Heart left ventricle (tissue), 16 donors: ENCODE measurements at regions not wholly inside any gene's neighbourhood (a gene's known extent, or its start where the extent isn't known, plus 50 kb on each side); places are given as distances from the start of the nearest gene placed in this dataset.

Experiments used
- ATAC-seq, 4 donors: fragments of 200-7000 bp; cut with Tn5 transposase; one replicate each; pipeline ENCODE4 v1.9.1; 2020 to 2022; ENCODE audit warnings: moderate library complexity in 4 of 4, mild to moderate bottlenecking in 3 of 4, moderate number of reproducible peaks in 1 of 4
- DNase-seq, 5 donors: peaks; one replicate each; pipeline ENCODE4 v3.0.0-alpha.2; 2020
- H3K27ac ChIP-seq, 12 donors: fragments of 200-600 bp; sonication (generic) in 4 of 12; one replicate each; pipeline versions ENCODE4 v1.5.0 to v1.8.0; 2016 to 2022; ENCODE audit warnings: mild to moderate bottlenecking in 2 of 12
- H3K27me3 ChIP-seq, 9 donors: fragments of 200-600 bp; sonication (generic) in 2 of 9; one replicate each; pipeline versions ENCODE4 v1.5.1 to v1.8.0; 2016 to 2022; ENCODE audit warnings: mild to moderate bottlenecking in 3 of 9
- H3K36me3 ChIP-seq, 9 donors: fragments of 200-600 bp; sonication (generic) in 2 of 9; one replicate each; pipeline versions ENCODE4 v1.5.0 to v1.8.0; 2018 to 2022; ENCODE audit warnings: mild to moderate bottlenecking in 2 of 9
- H3K4me1 ChIP-seq, 12 donors: fragments of 200-600 bp; sonication (generic) in 4 of 12; one replicate each; pipeline versions ENCODE4 v1.5.0 to v1.8.0; 2016 to 2022; ENCODE audit warnings: mild to moderate bottlenecking in 3 of 12
- H3K4me3 ChIP-seq, 12 donors: fragments of 200-600 bp; sonication (generic) in 4 of 12; one replicate each; pipeline versions ENCODE4 v1.5.0 to v1.8.0; 2017 to 2022; ENCODE audit warnings: mild to moderate bottlenecking in 9 of 12, moderate library complexity in 4 of 12
- H3K9me3 ChIP-seq, 12 donors: fragments of 200-600 bp; sonication (generic) in 4 of 12; one replicate each; pipeline versions ENCODE4 v1.5.0 to v1.8.0; 2016 to 2022; ENCODE audit warnings: mild to moderate bottlenecking in 1 of 12
- POLR2A ChIP-seq, 2 donors: fragments of 450-650 bp; IDR thresholded peaks; one replicate each; pipeline ENCODE4 v1.6.1; 2017; ENCODE audit warnings: antibody characterized with exemption in 2 of 2, mild to moderate bottlenecking in 2 of 2, moderate library complexity in 2 of 2
- WGBS, 4 donors: extraction: QIAGEN DNeasy Blood & Tissue Kit in 2 of 4; methylation state at CpG; one replicate each; pipeline versions ENCODE4 v1.1.5 to v1.1.7; 2013 to 2018; 5-methylcytosine and 5-hydroxymethylcytosine counted together
- intact Hi-C, 10 donors: fragments of 100-400 bp; cut with DNase I; formaldehyde crosslinking; loops; one replicate each; pipeline versions ENCODE4 v1.11.1 to v1.14.2; 2022
- TF ChIP-seq, protein P1 (sequence below), 12 donors: fragments of 200-600 bp; sonication (generic) in 4 of 12; IDR thresholded peaks; one replicate each; pipeline versions ENCODE4 v1.5.0 to v1.8.0; 2018 to 2022; ENCODE audit warnings: antibody characterized with exemption in 12 of 12, mild to moderate bottlenecking in 5 of 12
- donor health status: ischemic (EF 13 %, LVEDD 7.1; RV severe dilation, severe dysfunction).
- donor health status: healthy with polysubstance abuse.
- donor health status: DM: no; HTN: yes; CAD: no.
- donor health status: DM: no; HTN: no; CAD: no.
- donor health status: ischemic (EF 25% LVEDD 6.9; RV normal size, moderate dysfunction).
- donor health status: ischemic (EF 25% LVEDD 5.7; RV mildly dilated, moderate dysfunction).
- donor health status: healthy.
- donor health status: DM: yes; HTN: yes; CAD: no.
- donor health status: ischemic (EF 35%, LVEDD 5.7; RV mildly dilated, moderate dysfunction).
- donor health status: nonischemic (EF 11% LVEDD 7.7; RV severe dilation, severe dysfunction).
- donor health status: DM: yes; HTN: yes; CAD: no.
- donor health status: PGD.
- donor health status: ischemic (EF 29% LVEDD 5.4; RV normal size, mild dysfunction).
- donor health status: nonischemic (EF 23%, LVEDD 6.1; RV moderate dilation, normal function).

DNA sequence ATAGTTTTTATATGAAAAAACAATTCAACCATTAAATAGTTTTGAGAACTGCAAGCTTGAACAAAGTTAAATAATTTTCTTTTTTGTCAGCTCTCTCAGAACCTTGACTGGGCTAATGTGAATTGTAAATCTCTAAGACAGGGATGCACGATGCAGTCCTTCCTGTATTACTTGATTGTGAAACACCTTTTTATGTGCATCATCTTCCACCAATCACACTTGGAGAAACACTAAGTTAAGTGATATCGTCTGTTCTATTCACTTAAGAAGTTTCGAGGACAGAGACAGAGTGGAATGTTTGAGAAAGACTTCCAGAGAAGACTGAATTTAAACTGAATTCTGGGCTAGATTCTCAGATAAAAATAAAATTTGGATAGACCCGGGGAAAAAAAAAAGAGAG lies 238.2 kb downstream of the MREG start:
- no peak overlapping the region for H3K27ac ChIP-seq
- ATAC-seq (no peak), DNase-seq (no peak)
- intact Hi-C loops: no loop called here
- H3K27me3 ChIP-seq: no peaks in the 10 kb centered on the region
- H3K9me3 ChIP-seq: no peaks in the 10 kb centered on the region
- WGBS, 4 donors: 60 to 78% (median 62%) methylated on average over 4 of the region's 4 CpGs
- no peak for TF ChIP-seq POLR2A (IDR thresholded peaks at IDR 0.05)
- peaks cover 0 to 39% (median 4%) of the 10 kb centered on the region in 12 donors for H3K4me1 ChIP-seq
- H3K4me3 ChIP-seq: no peak overlapping the region
- H3K36me3 ChIP-seq: no peaks in the 10 kb centered on the region

DNA sequence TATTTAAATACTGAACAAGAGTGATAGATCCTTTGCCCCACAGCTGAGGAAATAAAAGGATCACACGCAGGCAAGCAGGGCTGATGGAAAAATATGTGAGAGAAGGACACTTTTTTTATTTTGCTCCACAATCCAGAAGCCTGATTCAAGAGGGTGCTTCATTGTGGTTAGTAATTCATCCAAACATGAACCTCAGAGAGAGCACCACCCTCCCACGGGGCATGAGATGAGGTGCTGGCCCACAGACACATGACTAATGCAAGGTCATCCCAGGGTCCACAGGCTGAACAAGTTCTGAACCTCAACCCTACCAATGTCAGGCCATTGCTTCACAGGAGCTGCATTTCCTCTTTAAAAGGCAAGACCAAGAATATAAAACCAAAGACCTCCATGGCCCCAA lies 239.6 kb downstream of the MREG start:
- intact Hi-C loops: no loop called here
- TF ChIP-seq, protein P1, sequence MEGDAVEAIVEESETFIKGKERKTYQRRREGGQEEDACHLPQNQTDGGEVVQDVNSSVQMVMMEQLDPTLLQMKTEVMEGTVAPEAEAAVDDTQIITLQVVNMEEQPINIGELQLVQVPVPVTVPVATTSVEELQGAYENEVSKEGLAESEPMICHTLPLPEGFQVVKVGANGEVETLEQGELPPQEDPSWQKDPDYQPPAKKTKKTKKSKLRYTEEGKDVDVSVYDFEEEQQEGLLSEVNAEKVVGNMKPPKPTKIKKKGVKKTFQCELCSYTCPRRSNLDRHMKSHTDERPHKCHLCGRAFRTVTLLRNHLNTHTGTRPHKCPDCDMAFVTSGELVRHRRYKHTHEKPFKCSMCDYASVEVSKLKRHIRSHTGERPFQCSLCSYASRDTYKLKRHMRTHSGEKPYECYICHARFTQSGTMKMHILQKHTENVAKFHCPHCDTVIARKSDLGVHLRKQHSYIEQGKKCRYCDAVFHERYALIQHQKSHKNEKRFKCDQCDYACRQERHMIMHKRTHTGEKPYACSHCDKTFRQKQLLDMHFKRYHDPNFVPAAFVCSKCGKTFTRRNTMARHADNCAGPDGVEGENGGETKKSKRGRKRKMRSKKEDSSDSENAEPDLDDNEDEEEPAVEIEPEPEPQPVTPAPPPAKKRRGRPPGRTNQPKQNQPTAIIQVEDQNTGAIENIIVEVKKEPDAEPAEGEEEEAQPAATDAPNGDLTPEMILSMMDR (IDR thresholded peaks at IDR 0.05): no peak
- TF ChIP-seq POLR2A (IDR thresholded peaks at IDR 0.05): no peak
- peak overlapping the region in 2 of 12 donors; percentile 56 to 62 for H3K27ac ChIP-seq
- no peaks in the 10 kb centered on the region for H3K27me3 ChIP-seq
- peaks cover 0 to 39% (median 4%) of the 10 kb centered on the region in 12 donors for H3K4me1 ChIP-seq
- DNase-seq (peak in 1 of 5 donors; percentile 50), ATAC-seq (peak in 2 of 4 donors; percentile 67 to 74)
- H3K9me3 ChIP-seq: no peaks in the 10 kb centered on the region
- H3K36me3 ChIP-seq: no peaks in the 10 kb centered on the region
- H3K4me3 ChIP-seq: no peak overlapping the region
- 70 to 81% (median 75%) methylated on average over 2 of the region's 2 CpGs for WGBS, 4 donors

DNA sequence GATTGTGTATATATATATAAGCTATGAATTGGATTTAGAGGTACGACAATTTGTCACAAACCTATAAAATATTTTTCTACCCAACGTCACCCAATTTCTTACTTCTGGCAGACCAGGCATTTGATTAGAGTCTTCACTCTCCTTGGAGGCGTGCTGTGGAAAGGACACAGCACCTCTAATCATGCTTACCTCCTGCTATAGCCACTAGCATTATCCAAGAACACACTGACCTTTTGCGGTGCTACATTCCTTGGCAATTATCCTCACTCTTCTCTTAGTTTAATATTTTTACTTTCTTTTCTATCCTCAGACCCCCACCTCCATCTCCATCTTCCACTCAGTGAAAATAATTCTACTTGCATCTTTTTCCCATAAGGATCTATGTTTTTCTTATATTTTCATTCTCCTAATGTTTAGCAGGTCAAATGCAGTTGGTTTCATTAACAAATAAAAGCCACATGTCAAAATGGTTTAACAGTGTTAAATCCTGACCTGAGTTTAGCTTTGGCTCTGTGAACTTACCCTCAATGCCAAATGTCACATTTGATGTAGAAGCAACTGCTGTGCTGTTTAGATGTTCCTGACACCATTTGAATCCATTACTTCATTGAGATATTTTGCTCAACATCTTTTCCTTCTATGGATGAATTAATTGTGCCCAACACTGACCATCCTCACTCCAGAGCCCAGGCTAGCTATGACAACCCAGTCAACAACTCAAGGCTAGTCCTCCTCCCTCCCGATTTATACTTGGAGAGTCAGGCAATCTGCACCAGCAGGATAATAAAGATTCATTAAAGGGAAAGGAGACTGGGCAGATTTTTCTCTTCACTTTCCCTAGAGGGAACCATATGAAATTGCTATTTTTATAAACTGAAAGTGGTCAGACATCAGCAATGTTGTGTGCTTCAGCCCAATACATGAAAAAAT lies 240.5 kb downstream of the MREG start:
- Histone ChIP-seq H3K27me3 (no peaks in the 10 kb centered on the region), H3K27ac (peak overlapping the region in 5 of 12 donors; percentile 24 to 62 (median 40)), H3K36me3 (no peaks in the 10 kb centered on the region), H3K4me1 (peaks cover 0 to 39% (median 4%) of the 10 kb centered on the region in 12 donors), H3K9me3 (peaks cover 0 to 8% (median 1%) of the 10 kb centered on the region in 12 donors), H3K4me3 (no peak overlapping the region)
- TF ChIP-seq, protein P1 (IDR thresholded peaks at IDR 0.05): no peak
- TF ChIP-seq POLR2A (IDR thresholded peaks at IDR 0.05): no peak
- intact Hi-C loops: no loop called here
- DNase-seq (no peak), ATAC-seq (no peak)
- WGBS, 4 donors: 72 to 81% (median 75%) methylated on average over 5 of the region's 5 CpGs

DNA sequence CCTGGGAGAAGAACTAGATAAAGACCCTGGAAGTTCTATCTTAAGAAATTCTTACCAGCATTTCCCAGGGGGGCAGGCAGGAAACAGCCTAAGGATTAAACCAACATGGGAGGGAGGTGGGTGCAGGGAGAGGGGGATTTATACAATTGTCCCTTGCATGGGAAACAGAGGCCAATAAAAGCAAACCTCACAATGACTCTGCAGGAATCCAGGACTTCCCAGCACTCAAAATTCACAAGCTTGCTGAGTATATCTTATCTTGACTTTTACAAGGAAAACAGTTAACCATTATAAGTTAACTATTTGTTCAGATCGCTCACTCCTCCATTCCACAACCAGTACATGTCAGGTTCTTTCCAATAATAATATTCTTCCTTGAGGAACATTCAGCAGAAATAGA lies 241.3 kb downstream of the MREG start:
- DNase-seq (no peak), ATAC-seq (peak in 3 of 4 donors; percentile 48 to 72 (median 53))
- intact Hi-C loops: no loop called here
- H3K4me1 ChIP-seq: peaks cover 0 to 39% (median 4%) of the 10 kb centered on the region in 12 donors
- TF ChIP-seq POLR2A (IDR thresholded peaks at IDR 0.05): no peak
- TF ChIP-seq, protein P1 (IDR thresholded peaks at IDR 0.05): no peak
- H3K36me3 ChIP-seq: no peaks in the 10 kb centered on the region
- H3K27ac ChIP-seq: peak overlapping the region in 7 of 12 donors; percentile 22 to 62 (median 39)
- peaks cover 0 to 17% (median 6%) of the 10 kb centered on the region in 12 donors for H3K9me3 ChIP-seq
- WGBS, 4 donors: 43 to 52% (median 47%) methylated on average over 1 of the region's 1 CpG
- no peak overlapping the region for H3K4me3 ChIP-seq
- H3K27me3 ChIP-seq: no peaks in the 10 kb centered on the region
